Osteocyte (in vitro differentiated cells): ENCODE measurements at regions not wholly inside any gene's neighbourhood (a gene's known extent, or its start where the extent isn't known, plus 50 kb on each side); places are given as distances from the start of the nearest gene placed in this dataset.

Experiments used
- DNase-seq: peaks from one replicate; pipeline ENCODE4 v3.0.0; 2021; ENCODE audit warnings: mixed read lengths; ENCODE audit not compliant: unreplicated experiment; ENCODE audit errors: extremely low spot score
- H3K27ac Mint-ChIP-seq: one replicate; pipeline ENCODE4 v1.8.0; 2021; ENCODE audit warnings: mild to moderate bottlenecking, mixed read lengths; ENCODE audit not compliant: unreplicated experiment
- H3K27me3 Mint-ChIP-seq: one replicate; pipeline ENCODE4 v1.8.0; 2021; ENCODE audit warnings: mixed read lengths; ENCODE audit not compliant: unreplicated experiment
- H3K36me3 Mint-ChIP-seq: one replicate; pipeline ENCODE4 v1.8.0; 2021; ENCODE audit warnings: mixed read lengths; ENCODE audit not compliant: unreplicated experiment
- H3K4me1 Mint-ChIP-seq: one replicate; pipeline ENCODE4 v1.8.0; 2021; ENCODE audit warnings: mixed read lengths; ENCODE audit not compliant: unreplicated experiment
- H3K4me3 Mint-ChIP-seq: one replicate; pipeline ENCODE4 v1.8.0; 2021; ENCODE audit warnings: mild to moderate bottlenecking, moderate library complexity, mixed read lengths; ENCODE audit not compliant: unreplicated experiment
- H3K9me3 Mint-ChIP-seq: one replicate; pipeline ENCODE4 v1.8.0; 2021; ENCODE audit warnings: mixed read lengths; ENCODE audit not compliant: unreplicated experiment
- TF ChIP-seq, protein P1 (sequence below): fragments of 200-600 bp; sonication (generic); IDR thresholded peaks from 2 replicates; pipeline ENCODE4 v1.5.0; 2021; ENCODE audit warnings: antibody characterized with exemption, mild to moderate bottlenecking, moderate library complexity

DNA sequence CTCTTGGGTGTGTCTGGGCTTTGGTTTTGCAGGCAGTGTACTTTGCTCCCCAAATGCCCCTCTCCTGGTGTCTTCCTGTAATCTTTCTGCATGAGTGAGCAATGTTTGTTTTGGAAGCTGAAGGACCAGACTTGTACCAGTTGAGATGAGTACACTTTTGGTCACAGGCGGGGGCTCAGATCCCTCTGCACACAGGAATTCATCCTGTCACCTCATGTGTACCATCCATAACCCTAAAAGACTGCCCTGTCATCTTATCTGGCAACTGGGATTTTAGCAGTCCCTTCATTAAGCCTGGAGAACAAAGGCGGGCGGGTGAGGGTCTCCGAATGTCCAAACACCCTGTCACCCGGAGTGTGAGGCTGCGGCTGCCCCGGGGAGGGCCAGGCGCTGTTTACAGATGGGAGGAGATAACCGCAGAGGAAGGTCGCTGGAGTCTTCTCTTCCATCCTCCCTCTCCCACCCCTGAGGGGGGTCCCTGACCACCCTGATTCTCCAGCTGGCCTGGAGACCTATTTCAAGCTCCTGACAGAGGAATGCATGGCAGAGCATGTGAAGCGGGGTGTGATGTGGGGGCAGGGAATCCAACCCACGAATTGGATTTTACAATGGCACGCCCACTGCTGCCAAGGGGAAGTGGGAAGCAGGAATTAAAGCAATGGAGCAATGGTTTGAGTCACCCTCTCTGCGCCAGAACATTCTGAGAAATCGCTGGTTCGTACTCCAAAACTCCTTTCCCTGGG lies 158.2 kb upstream of the MYCN start:
- DNase-seq = no peak
- H3K4me3 Mint-ChIP-seq = no peak overlapping the region
- no peaks in the 10 kb centered on the region for H3K9me3 Mint-ChIP-seq
- no peaks in the 10 kb centered on the region for H3K36me3 Mint-ChIP-seq
- H3K27me3 Mint-ChIP-seq = peaks cover 21% of the 10 kb centered on the region
- H3K27ac Mint-ChIP-seq = no peak overlapping the region
- TF ChIP-seq, protein P1, sequence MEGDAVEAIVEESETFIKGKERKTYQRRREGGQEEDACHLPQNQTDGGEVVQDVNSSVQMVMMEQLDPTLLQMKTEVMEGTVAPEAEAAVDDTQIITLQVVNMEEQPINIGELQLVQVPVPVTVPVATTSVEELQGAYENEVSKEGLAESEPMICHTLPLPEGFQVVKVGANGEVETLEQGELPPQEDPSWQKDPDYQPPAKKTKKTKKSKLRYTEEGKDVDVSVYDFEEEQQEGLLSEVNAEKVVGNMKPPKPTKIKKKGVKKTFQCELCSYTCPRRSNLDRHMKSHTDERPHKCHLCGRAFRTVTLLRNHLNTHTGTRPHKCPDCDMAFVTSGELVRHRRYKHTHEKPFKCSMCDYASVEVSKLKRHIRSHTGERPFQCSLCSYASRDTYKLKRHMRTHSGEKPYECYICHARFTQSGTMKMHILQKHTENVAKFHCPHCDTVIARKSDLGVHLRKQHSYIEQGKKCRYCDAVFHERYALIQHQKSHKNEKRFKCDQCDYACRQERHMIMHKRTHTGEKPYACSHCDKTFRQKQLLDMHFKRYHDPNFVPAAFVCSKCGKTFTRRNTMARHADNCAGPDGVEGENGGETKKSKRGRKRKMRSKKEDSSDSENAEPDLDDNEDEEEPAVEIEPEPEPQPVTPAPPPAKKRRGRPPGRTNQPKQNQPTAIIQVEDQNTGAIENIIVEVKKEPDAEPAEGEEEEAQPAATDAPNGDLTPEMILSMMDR = no peak
- no peaks in the 10 kb centered on the region for H3K4me1 Mint-ChIP-seq

DNA sequence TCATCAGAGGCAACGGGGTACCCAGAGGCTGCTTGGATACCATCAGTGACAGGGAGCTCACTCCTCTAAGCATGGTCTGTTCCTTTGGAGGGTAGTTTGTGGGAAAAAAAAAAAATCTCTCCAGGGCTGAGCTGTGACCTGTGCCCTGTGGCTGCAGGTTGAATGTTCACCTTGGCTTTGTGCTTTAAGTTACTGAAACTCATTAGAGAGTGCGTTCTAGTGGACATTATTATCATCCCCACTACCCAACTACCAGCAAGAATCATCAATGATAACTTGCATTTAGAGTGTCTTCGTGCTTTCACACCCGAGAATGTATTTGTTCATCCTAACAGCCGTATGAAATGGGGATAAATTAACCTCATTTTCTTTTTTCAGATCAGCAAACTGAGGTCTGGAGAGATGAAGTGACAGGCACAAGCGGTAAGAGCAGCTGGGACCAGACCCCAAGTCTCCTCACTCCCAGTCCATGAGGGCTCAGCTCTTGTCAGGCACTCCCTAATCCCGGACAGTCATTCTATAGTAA lies 157.5 kb upstream of the MYCN start:
- Mint-ChIP-seq H3K4me1 (no peaks in the 10 kb centered on the region), H3K36me3 (no peaks in the 10 kb centered on the region), H3K9me3 (no peaks in the 10 kb centered on the region), H3K4me3 (no peak overlapping the region), H3K27me3 (peaks cover 21% of the 10 kb centered on the region), H3K27ac (no peak overlapping the region)
- DNase-seq = no peak
- TF ChIP-seq, protein P1 = no peak

DNA sequence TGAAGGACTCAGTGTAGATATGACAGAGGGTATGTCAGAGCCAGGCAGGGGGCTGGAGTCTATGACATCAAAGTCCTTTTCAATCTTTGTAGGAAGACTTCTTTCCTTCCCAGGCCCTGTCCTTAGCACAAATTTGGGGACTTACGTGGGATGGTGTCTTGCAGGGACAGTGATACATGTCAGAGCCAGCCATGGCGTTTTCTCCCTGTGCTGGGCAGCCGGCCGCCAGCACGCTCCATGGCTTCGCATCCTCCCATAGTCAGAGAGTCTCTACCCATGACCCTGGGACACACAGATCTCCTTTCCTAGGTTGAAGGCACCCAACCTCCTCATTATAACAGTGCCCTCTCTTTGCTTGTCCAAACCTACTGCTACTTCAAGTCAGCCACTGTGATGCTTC lies 156.9 kb upstream of the MYCN start:
- H3K27ac Mint-ChIP-seq = no peak overlapping the region
- H3K9me3 Mint-ChIP-seq = no peaks in the 10 kb centered on the region
- H3K4me1 Mint-ChIP-seq = no peaks in the 10 kb centered on the region
- H3K4me3 Mint-ChIP-seq = no peak overlapping the region
- no peak for DNase-seq
- H3K36me3 Mint-ChIP-seq = no peaks in the 10 kb centered on the region
- TF ChIP-seq, protein P1 = no peak
- H3K27me3 Mint-ChIP-seq = peaks cover 21% of the 10 kb centered on the region

DNA sequence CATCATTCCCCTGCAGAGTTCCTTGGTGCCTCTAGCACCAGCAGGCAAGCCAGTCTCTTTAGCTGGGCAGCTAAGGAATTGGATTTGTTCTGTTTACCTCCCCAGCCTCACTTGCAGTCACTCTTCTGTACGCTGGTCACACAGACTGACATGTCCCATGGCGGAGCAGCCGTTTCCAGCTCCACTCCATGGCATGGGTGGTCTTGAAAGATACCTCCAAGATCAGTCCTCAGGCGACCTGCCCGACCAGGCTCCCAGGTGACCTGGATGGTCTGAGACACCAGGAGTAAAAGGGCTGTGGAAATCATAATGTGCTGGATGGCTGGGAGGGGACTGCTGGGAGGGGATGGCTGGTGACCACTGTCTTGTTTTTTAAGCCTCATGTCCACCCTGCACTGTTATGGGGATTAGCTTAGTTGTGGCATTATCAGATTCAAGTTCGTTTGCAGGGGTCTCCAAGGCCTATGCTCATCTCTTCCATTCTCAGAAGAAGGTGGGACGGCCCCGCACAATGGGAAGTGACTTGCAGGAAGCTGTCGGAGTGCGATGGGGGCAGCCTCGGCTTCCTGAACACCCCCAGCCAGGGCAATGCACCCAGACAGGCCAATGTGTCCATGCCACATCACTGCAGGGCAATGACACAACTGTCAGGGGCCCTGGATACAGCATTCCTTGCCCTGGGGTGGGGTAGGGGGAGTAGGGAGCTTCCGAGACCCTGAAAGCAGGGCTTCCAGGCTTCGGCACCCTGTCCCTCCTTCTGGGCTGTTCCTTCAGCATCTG lies 156.1 kb upstream of the MYCN start:
- no peaks in the 10 kb centered on the region for H3K36me3 Mint-ChIP-seq
- no peak overlapping the region for H3K27ac Mint-ChIP-seq
- no peaks in the 10 kb centered on the region for H3K4me1 Mint-ChIP-seq
- H3K9me3 Mint-ChIP-seq = no peaks in the 10 kb centered on the region
- TF ChIP-seq, protein P1 = no peak
- no peak overlapping the region for H3K4me3 Mint-ChIP-seq
- no peak for DNase-seq
- peaks cover 26% of the 10 kb centered on the region for H3K27me3 Mint-ChIP-seq
